ENCODE measurements at regions not wholly inside any gene's neighbourhood (a gene's known extent, or its start where the extent isn't known, plus 50 kb on each side); places are given as distances from the start of the nearest gene placed in this dataset.

GRCh38 chr5:142411103-142411502 lies 86.3 kb upstream of the SPRY4 start:
- no peaks in the 10 kb centered on the region for H3K36me3 ChIP-seq
- no peaks in the 10 kb centered on the region for H3K4me1 ChIP-seq
- no peak overlapping the region for H3K27ac ChIP-seq
- no peaks in the 10 kb centered on the region for H3K27me3 ChIP-seq
- DNase-seq (no peak), ATAC-seq (no peak)
- H3K9me3 ChIP-seq: no peaks in the 10 kb centered on the region
- no peak overlapping the region for H3K4me3 ChIP-seq
- TF ChIP-seq CTCF (IDR thresholded peaks at IDR 0.05): no peak
- intact Hi-C loops (cut with DNase I): no loop called here

- TF ChIP-seq CTCF (IDR thresholded peaks at IDR 0.05): no peak
- no peaks in the 10 kb centered on the region for H3K36me3 ChIP-seq
- H3K27me3 ChIP-seq: no peaks in the 10 kb centered on the region
- DNase-seq: no peak
- no peak overlapping the region for H3K27ac ChIP-seq
- no peak overlapping the region for H3K4me3 ChIP-seq
- peak; percentile 66 for ATAC-seq
- no peaks in the 10 kb centered on the region for H3K4me1 ChIP-seq
- intact Hi-C loops (cut with DNase I): no loop called here
- no peaks in the 10 kb centered on the region for H3K9me3 ChIP-seq
These were observed 84.2 kb upstream of the SPRY4 start for GRCh38 chr5:142408981-142409481.

- TF ChIP-seq CTCF (IDR thresholded peaks at IDR 0.05): no peak
- no peak for ATAC-seq
- Histone ChIP-seq H3K36me3 (no peaks in the 10 kb centered on the region), H3K9me3 (no peaks in the 10 kb centered on the region), H3K27ac (no peak overlapping the region), H3K4me1 (no peaks in the 10 kb centered on the region), H3K27me3 (no peaks in the 10 kb centered on the region), H3K4me3 (no peak overlapping the region)
- intact Hi-C loops (cut with DNase I): no loop called here
- DNase-seq: no peak
These were observed 83.7 kb upstream of the SPRY4 start for GRCh38 chr5:142408536-142408935.

GRCh38 chr5:142405814-142406395 lies 81.1 kb upstream of the SPRY4 start:
- H3K27ac ChIP-seq: no peak overlapping the region
- intact Hi-C loops (cut with DNase I): no loop called here

GRCh38 chr5:142405023-142405422 lies 80.2 kb upstream of the SPRY4 start:
- H3K4me3 ChIP-seq: no peak overlapping the region
- no peaks in the 10 kb centered on the region for H3K27me3 ChIP-seq
- H3K27ac ChIP-seq: no peak overlapping the region
- ATAC-seq (no peak), DNase-seq (no peak)
- no peaks in the 10 kb centered on the region for H3K4me1 ChIP-seq
- no peaks in the 10 kb centered on the region for H3K36me3 ChIP-seq
- H3K9me3 ChIP-seq: no peaks in the 10 kb centered on the region
- intact Hi-C loops (cut with DNase I): no loop called here
- no peak for TF ChIP-seq CTCF (IDR thresholded peaks at IDR 0.05)

More at GRCh38 chr5:142405814-142406395, 81.1 kb upstream of the SPRY4 start:
- Histone ChIP-seq H3K27me3 (no peaks in the 10 kb centered on the region), H3K4me3 (no peak overlapping the region), H3K36me3 (no peaks in the 10 kb centered on the region), H3K4me1 (no peaks in the 10 kb centered on the region), H3K9me3 (no peaks in the 10 kb centered on the region)
- ATAC-seq (no peak), DNase-seq (no peak)
- no peak for TF ChIP-seq CTCF (IDR thresholded peaks at IDR 0.05)

GRCh38 chr5:142404046-142404477 lies 79.2 kb upstream of the SPRY4 start:
- Histone ChIP-seq H3K36me3 (no peaks in the 10 kb centered on the region), H3K27me3 (no peaks in the 10 kb centered on the region), H3K4me1 (no peaks in the 10 kb centered on the region), H3K9me3 (no peaks in the 10 kb centered on the region), H3K4me3 (peak overlapping the region; percentile 21), H3K27ac (peak overlapping the region; percentile 58)
- peak; percentile 12 for ATAC-seq
- intact Hi-C loops (cut with DNase I): no loop called here
- no peak for DNase-seq
- TF ChIP-seq CTCF (IDR thresholded peaks at IDR 0.05): no peak

All from upper lobe of right lung (tissue), 1 donor.